NCI-H524 treated with DMSO at 0.1 percent for 48 hours (cell line): ENCODE measurements at regions not wholly inside any gene's neighbourhood (a gene's known extent, or its start where the extent isn't known, plus 50 kb on each side); places are given as distances from the start of the nearest gene placed in this dataset.
"Not testable (repeated sequence)": the region's sequence is repeated elsewhere in the genome, so short reads cannot be mapped to it uniquely, and the experiment has no call there.

Source experiments
- DNase-seq: peaks from one replicate; lab custom pipeline; 2025; lab: John Stamatoyannopoulos, UW

GRCh38 chr6:166724576-166724975 lies 97.5 kb upstream of the RPS6KA2 start:
- DNase-seq: no peak

GRCh38 chr6:166722785-166723184 lies 95.7 kb upstream of the RPS6KA2 start:
- no peak for DNase-seq

GRCh38 chr6:166721576-166721975 lies 94.5 kb upstream of the RPS6KA2 start:
- DNase-seq: no peak

- no peak for DNase-seq
Measured at GRCh38 chr6:166720856-166721255, 93.8 kb upstream of the RPS6KA2 start.

GRCh38 chr6:166719019-166719418 lies 92.0 kb upstream of the RPS6KA2 start:
- no peak for DNase-seq

- DNase-seq: no peak
Measured at GRCh38 chr6:166718516-166718915, 91.5 kb upstream of the RPS6KA2 start.

- no peak for DNase-seq
Measured at GRCh38 chr6:166716910-166717617, 90.0 kb upstream of the RPS6KA2 start.

- no peak for DNase-seq
Measured at GRCh38 chr6:166715992-166716391, 88.9 kb upstream of the RPS6KA2 start.

- no peak for DNase-seq
Measured at GRCh38 chr6:166715065-166715464, 88.0 kb upstream of the RPS6KA2 start.

- no peak for DNase-seq
Measured at GRCh38 chr6:166714581-166714980, 87.5 kb upstream of the RPS6KA2 start.

- no peak for DNase-seq
Measured at GRCh38 chr6:166714187-166714510, 87.1 kb upstream of the RPS6KA2 start.

GRCh38 chr6:166713434-166714186 lies 86.6 kb upstream of the RPS6KA2 start:
- no peak for DNase-seq

GRCh38 chr6:166712286-166713228 lies 85.5 kb upstream of the RPS6KA2 start:
- no peak for DNase-seq

- no peak for DNase-seq
Measured at GRCh38 chr6:166710084-166710483, 83.0 kb upstream of the RPS6KA2 start.

- no peak for DNase-seq
Measured at GRCh38 chr6:166708460-166708859, 81.4 kb upstream of the RPS6KA2 start.

- peak; percentile 5 for DNase-seq
Measured at GRCh38 chr6:166707045-166707444, 80.0 kb upstream of the RPS6KA2 start.

GRCh38 chr6:166705069-166705468 lies 78.0 kb upstream of the RPS6KA2 start:
- DNase-seq: no peak

GRCh38 chr6:166704171-166704570 lies 77.1 kb upstream of the RPS6KA2 start:
- DNase-seq: no peak

GRCh38 chr6:166703149-166703710 lies 76.2 kb upstream of the RPS6KA2 start:
- DNase-seq: no peak

- peak; percentile 24 for DNase-seq
Measured at GRCh38 chr6:166701424-166701823, 74.4 kb upstream of the RPS6KA2 start.

GRCh38 chr6:166700871-166701270 lies 73.8 kb upstream of the RPS6KA2 start:
- not testable (repeated sequence) for DNase-seq

- no peak for DNase-seq
Measured at GRCh38 chr6:166697113-166697512, 70.1 kb upstream of the RPS6KA2 start.
